GM19467 (cell line): ENCODE measurements at regions not wholly inside any gene's neighbourhood (a gene's known extent, or its start where the extent isn't known, plus 50 kb on each side); places are given as distances from the start of the nearest gene placed in this dataset.
"Not testable (repeated sequence)": the region's sequence is repeated elsewhere in the genome, so short reads cannot be mapped to it uniquely, and the experiment has no call there.

Experiments
- ATAC-seq: cut with Tn5 transposase; IDR thresholded peaks from one replicate; pipeline ENCODE4 v1.9.1; 2021; ENCODE audit warnings: mild to moderate bottlenecking, moderate library complexity; ENCODE audit not compliant: unreplicated experiment

- ATAC-seq = no peak
Measured at GRCh38 chr14:43003845-43004244, 1397.2 kb downstream of the LRFN5 start.

DNA sequence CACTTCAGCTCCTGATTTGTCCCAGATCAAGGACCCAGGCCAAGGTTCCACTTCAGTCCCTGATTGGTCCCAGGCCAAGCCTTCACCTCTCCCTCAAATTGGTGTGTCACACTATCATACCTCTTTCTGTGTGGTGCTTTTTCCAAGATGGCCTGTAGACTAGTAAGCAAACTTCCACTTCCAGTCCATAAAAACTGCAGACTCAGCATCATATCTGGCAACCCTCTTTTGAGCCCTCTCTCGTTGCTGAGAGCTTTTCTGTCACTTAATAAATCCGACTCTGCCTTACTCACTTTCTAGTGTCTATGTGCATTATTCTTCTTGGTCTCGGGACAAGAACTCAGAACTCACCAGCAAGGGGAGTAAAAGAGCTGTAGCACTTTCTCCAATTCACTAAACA lies 1395.1 kb downstream of the LRFN5 start:
- no peak for ATAC-seq

GRCh38 chr14:42994051-42994736 lies 1387.5 kb downstream of the LRFN5 start:
- no peak for ATAC-seq

DNA sequence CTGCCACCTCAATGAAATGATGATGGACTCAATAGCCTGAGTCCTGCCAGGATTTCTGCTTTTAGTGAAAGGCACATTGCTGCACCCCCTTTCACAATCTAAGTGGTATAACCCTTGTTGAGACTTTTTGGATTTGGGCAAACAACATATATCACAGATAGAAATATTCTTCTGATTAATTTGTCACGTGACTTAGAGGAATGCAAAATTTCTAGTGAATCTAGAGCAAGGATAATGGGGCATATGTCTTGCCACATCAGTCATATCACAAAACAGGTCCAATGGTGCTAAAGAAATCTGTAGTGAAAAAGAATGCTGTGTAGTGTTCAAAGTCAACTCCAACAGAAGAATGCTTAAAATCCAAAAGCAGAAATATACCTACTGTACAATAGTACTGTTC lies 1386.3 kb downstream of the LRFN5 start:
- no peak for ATAC-seq

- ATAC-seq = no peak
Measured at GRCh38 chr14:42980419-42980818, 1373.7 kb downstream of the LRFN5 start.

- not testable (repeated sequence) for ATAC-seq
Measured at GRCh38 chr14:42973171-42973570, 1366.5 kb downstream of the LRFN5 start.

GRCh38 chr14:42965512-42965911 lies 1358.8 kb downstream of the LRFN5 start:
- ATAC-seq = no peak

DNA sequence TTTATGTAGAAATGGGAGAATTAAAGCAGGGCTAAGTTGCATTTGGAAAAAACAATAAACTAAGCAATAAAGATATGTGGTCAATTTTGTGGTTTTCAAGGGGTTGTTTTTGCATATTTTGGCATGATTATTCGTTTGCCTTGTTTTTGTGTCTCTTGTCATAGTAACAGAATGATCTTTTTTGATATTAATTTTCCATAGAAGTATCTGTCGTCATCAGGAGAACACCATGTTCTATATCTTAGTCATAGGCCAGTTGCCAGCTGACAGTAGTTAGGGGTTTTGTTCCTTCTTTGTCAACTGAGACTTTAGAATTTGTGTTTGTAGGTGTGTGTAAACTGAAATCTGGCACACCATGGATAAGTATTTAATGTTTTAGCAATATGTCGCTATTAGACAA lies 1354.8 kb downstream of the LRFN5 start:
- ATAC-seq = no peak

DNA sequence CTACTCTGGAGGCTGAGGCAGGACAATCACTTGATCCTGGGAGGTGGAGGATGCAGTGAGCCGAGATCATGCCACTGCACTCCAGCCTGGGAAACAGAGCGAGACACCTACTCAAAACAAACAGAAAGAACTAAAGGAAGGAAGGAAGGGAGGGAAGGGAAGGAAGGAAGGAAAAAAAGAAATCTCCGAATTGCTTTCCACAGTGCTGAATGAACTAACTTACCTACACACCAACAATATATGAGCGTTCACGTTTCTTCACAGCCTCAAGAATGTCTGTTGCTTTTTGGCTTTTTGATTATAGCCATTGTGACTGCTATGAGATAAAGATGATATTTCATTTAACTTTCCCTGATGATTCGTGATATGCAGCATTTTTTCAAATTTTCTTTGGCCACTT lies 1343.7 kb downstream of the LRFN5 start:
- no peak for ATAC-seq

DNA sequence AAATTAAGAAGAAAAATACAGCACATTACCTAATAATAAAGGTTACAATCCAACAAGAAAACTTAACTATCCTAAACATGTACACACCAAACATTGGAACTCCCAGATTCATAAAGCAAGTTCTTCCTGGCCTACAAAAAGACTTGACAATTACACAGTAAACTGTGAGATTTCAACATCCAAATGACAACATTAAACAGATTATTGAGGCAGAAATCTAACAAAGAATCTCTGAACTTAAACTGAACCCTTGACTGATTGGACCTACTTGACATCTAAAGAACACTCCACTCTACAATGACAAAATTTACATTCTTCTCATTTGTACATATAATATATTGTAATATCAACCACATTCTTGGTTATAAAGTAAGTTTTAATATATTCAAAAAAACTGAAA lies 1341.3 kb downstream of the LRFN5 start:
- ATAC-seq = no peak

DNA sequence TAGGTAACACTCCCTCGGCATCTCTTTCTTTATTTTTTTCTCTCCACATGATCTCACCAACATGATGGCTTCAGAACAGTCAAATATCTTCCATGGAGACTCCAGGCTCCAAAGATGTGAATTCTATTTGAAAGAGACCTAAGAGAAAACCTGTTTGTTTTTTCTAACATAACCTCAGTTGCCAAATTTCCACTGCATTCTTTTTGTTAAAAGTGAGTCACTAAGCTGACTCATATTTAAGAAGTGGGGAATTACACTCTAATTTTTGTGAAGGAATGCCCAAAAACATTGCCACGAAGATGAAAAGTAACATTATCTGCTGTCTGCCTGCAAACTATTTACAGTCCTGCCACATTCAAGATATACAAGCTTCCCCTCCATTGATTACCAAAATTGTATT lies 1337.6 kb downstream of the LRFN5 start:
- ATAC-seq = no peak

DNA sequence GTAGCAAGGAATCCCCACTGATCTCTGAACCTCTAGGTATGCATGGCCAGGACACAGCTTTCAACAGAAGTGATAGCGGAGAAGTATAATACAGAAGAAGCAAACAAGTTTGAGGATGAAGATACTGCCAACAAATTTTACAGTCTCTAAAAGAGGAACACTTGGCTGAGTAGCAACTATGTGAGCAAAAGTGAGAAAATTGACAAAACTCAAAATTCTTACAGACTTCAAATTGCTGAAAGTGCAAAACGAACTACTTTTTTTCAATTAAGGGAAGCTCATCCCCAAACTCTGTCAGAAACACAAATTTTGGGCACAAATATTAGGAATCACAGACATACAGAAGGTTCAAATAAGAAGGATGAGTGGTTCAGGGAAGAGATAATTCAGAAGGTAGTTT lies 1324.6 kb downstream of the LRFN5 start:
- no peak for ATAC-seq

DNA sequence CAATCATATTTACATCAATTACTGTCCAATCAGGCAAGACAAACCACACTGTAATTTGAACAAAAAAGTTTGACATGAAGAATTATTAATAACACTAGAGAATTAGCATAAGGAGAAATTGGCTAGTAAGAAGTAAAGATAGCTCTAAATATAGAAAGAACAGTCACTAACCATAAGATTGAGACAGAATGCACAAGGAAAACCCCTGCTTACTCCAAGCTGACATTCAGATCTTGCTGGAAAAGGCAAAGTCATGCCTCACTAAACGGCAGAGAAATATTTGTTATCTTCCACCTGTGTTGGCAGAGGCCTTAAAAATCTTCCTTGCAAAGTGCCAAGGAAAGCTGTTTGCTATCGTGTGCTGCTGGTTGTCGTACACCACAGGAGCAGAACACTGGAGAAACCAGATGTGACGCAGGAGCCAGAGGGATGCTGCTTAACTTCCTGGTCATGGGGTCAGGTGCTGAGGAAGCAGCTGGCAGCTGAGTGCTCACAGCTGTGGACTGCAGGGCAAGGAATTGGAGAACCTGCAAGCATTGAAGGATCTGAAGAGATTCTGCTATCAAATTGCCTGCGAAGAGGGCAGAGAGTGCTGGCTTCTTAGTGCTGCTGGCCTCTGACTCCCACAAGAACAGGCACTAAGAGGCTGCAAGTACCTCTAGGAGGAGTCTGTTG lies 1323.3 kb downstream of the LRFN5 start:
- no peak for ATAC-seq

DNA sequence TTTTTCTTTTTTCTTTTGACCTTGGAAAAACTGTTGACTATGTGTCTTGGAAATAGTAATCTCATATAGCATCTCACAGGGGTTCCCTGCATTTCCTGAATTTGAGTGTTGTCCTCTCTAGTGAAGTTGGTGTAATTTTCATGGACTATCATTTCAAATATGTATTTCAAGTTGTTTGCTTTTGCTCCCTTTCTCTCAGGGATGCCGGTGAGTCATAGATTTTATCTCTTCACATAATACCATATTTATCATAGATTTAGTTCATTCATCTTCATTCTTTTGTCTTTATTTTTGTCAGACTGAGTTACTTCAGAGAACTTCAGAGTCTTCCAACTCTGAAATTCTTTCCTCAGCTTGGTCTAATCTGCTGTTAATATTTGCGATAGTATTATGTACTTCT lies 1320.6 kb downstream of the LRFN5 start:
- ATAC-seq = no peak

- no peak for ATAC-seq
Measured at GRCh38 chr14:42921901-42922300, 1315.2 kb downstream of the LRFN5 start.

DNA sequence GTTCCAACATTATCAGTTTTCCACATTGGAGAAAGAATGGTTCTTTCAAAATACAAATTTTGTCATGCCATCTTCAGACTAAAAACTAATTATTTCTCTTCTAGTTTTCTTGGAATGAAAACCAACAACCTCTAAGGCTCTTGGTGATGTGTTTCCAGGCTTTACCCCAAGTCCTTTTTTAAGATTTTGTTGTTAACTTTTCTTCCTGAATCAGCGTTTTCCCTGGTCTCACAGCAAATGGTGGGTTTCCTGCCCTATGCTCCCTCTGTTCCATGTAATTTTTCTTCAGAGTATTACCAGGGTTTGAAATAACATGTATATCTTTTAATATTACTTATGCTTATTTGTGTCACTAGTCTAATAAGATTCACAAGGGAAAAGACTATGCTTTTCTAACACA lies 1311.9 kb downstream of the LRFN5 start:
- no peak for ATAC-seq

DNA sequence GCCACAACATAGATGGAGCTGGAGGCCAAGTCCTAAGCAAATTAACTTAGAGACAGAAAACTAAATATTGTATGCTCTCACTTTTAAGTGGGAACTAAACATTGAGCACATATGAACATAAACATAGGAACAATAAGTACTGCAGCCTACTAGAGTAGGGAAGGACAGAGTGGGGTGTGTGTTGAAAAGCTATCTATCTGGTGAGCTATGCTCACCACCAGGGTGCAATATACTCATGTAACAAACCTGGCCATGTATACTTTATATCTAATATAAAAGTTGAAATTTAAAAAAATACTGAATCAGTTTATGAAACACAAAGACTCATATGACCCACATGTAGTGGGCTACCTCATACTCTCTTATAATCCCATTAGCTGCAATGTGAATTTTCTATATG lies 1305.0 kb downstream of the LRFN5 start:
- no peak for ATAC-seq

- ATAC-seq = no peak
Measured at GRCh38 chr14:42909659-42910058, 1303.0 kb downstream of the LRFN5 start.

DNA sequence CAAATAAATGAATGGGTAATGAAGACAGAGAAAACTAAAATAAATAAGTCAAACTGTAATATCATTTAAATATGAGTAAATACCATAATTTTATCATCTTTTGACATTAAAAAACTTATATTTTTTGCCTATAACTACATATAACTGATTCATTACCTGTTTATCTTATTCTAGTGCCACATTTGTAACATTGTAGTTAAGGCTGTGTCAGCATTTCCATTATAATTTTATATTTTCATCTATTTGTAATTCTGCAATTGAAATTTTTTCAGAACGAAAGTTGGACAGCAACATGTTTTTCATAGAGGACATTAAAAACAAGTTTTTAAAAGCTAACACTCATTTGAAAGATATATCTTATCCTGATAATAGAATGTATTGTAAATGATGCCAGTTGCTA lies 1286.5 kb downstream of the LRFN5 start:
- ATAC-seq = no peak

- ATAC-seq = no peak
Measured at GRCh38 chr14:42884100-42884499, 1277.4 kb downstream of the LRFN5 start.

DNA sequence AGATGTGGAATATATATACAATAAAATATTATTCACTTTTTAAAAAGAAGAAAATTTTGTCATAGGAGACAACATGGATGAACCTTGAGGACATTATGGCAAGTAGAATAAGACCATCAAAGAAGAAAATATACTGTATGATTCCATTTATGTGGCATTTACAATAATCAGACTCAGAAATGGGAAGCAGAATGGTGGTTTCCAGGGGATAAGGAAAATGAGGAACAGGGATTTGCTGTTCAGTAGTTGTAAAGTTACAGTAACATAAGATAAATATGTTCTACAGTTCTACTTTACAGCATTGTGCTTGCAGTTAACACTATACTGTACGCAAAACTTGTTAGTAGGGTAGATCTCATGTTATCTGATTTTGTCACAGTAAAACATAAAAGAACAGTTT lies 1271.0 kb downstream of the LRFN5 start:
- no peak for ATAC-seq

DNA sequence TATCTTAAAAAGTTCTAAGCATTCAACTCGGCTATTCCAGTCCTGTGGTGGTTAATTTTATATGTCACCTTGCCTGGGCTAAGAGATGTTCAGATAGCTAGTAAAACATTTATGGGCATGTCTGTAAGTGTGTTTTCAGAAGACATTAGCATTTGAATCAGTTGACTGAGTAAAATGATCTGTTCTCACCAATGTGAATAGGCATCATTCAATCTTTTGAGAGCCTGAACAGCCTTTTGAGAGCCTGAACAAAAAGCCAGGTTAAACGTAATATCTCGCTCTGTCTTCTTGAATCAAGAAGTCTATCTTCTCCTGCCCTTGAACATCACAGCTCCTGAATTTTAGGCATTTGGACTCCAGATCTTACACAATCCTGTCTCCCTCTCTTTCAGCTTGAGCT lies 1266.1 kb downstream of the LRFN5 start:
- no peak for ATAC-seq

GRCh38 chr14:42869681-42870080 lies 1263.0 kb downstream of the LRFN5 start:
- ATAC-seq = no peak
